ENCODE measurements at regions not wholly inside any gene's neighbourhood (a gene's known extent, or its start where the extent isn't known, plus 50 kb on each side); places are given as distances from the start of the nearest gene placed in this dataset.

- TF ChIP-seq CTCF (IDR thresholded peaks at IDR 0.05): no peak
- no peak for TF ChIP-seq POLR2AphosphoS5 (IDR thresholded peaks at IDR 0.05)
- no peak for TF ChIP-seq EP300 (IDR thresholded peaks at IDR 0.05; ENCODE audit: low read depth)
Observed at GRCh38 chr5:30469691-30470090, 723.8 kb upstream of the CDH6 start.
